Breast epithelium (tissue), 4 donors: ENCODE measurements at regions not wholly inside any gene's neighbourhood (a gene's known extent, or its start where the extent isn't known, plus 50 kb on each side); places are given as distances from the start of the nearest gene placed in this dataset.

Source experiments
- DNase-seq, 2 donors: peaks; one replicate each; pipeline ENCODE4 v3.0.0-alpha.2; 2019; ENCODE audit warnings: low spot score in 2 of 2
- H3K27ac ChIP-seq, 2 donors: fragments of 200-600 bp; sonication (generic) in 1 of 2; one replicate each; pipeline ENCODE4 v1.5.1; 2016 to 2019; ENCODE audit warnings: mild to moderate bottlenecking in 1 of 2
- H3K27me3 ChIP-seq, 2 donors: fragments of 200-600 bp; sonication (generic) in 1 of 2; one replicate each; pipeline versions ENCODE4 v1.5.1 to v1.6.0; 2017 to 2019; ENCODE audit warnings: control low read depth in 1 of 2, mild to moderate bottlenecking in 1 of 2
- H3K36me3 ChIP-seq: fragments of 200-600 bp; one replicate; pipeline ENCODE4 v1.5.1; 2019
- H3K4me1 ChIP-seq, 2 donors: fragments of 200-600 bp; sonication (generic); one replicate each; pipeline ENCODE4 v1.5.1; 2016 to 2019; ENCODE audit warnings: control low read depth in 1 of 2
- H3K4me3 ChIP-seq, 3 donors: fragments of 200-600 bp; sonication (generic); 1 replicate in 2 of 3; 2 replicates in 1 of 3; pipeline ENCODE4 v1.5.1; 2016 to 2019; ENCODE audit warnings: mild to moderate bottlenecking in 3 of 3, moderate library complexity in 2 of 3
- H3K9me3 ChIP-seq, 2 donors: fragments of 200-600 bp; sonication (generic) in 1 of 2; one replicate each; pipeline ENCODE4 v1.5.1; 2016 to 2019; ENCODE audit warnings: control low read depth in 1 of 2
- CTCF ChIP-seq, 3 donors: fragments of 450-650 bp; IDR thresholded peaks; one replicate each; pipeline ENCODE4 v1.5.1; 2016 to 2017; ENCODE audit warnings: antibody characterized with exemption in 3 of 3, mild to moderate bottlenecking in 3 of 3, moderate library complexity in 3 of 3
- POLR2A ChIP-seq: fragments of 450-650 bp; IDR thresholded peaks from one replicate; pipeline ENCODE4 v1.6.1; 2016; ENCODE audit warnings: antibody characterized with exemption, mild to moderate bottlenecking, moderate library complexity
- POLR2AphosphoS5 ChIP-seq, 3 donors: sonication (generic); formaldehyde crosslinking; IDR thresholded peaks; one replicate each; pipeline ENCODE4 v1.6.1; 2017; ENCODE audit warnings: antibody characterized with exemption in 3 of 3
- intact Hi-C: fragments of 100-400 bp; cut with DNase I; formaldehyde crosslinking; loops from one replicate; pipeline ENCODE4 v1.15.1; 2023; ENCODE audit warnings: low total_unique reads

- no peak for DNase-seq
- no peak overlapping the region for H3K4me3 ChIP-seq
- no peaks in the 10 kb centered on the region for H3K36me3 ChIP-seq
- intact Hi-C loops = no loop called here
- no peaks in the 10 kb centered on the region for H3K4me1 ChIP-seq
- no peak for TF ChIP-seq POLR2AphosphoS5 (IDR thresholded peaks at IDR 0.05)
- TF ChIP-seq CTCF (IDR thresholded peaks at IDR 0.05) = no peak
- no peaks in the 10 kb centered on the region for H3K27me3 ChIP-seq
- no peak overlapping the region for H3K27ac ChIP-seq
- H3K9me3 ChIP-seq = no peaks in the 10 kb centered on the region
Measured at GRCh38 chr18:43380104-43380672, 102.9 kb upstream of the SYT4 start.

- Histone ChIP-seq H3K36me3 (no peaks in the 10 kb centered on the region), H3K4me1 (no peaks in the 10 kb centered on the region), H3K27me3 (no peaks in the 10 kb centered on the region), H3K27ac (no peak overlapping the region), H3K4me3 (no peak overlapping the region), H3K9me3 (no peaks in the 10 kb centered on the region)
- DNase-seq = no peak
- TF ChIP-seq POLR2AphosphoS5 (IDR thresholded peaks at IDR 0.05) (no peak), POLR2A (no peak)
- intact Hi-C loops = no loop called here
Measured at GRCh38 chr18:43382641-43383403, 105.5 kb upstream of the SYT4 start.

GRCh38 chr18:43389163-43389562 is 111.9 kb upstream of the SYT4 start:
- no peak for TF ChIP-seq POLR2AphosphoS5 (IDR thresholded peaks at IDR 0.05)
- no peak for TF ChIP-seq CTCF (IDR thresholded peaks at IDR 0.05)
- TF ChIP-seq POLR2A = no peak
- Histone ChIP-seq H3K9me3 (no peaks in the 10 kb centered on the region), H3K36me3 (no peaks in the 10 kb centered on the region), H3K27me3 (no peaks in the 10 kb centered on the region), H3K27ac (no peak overlapping the region), H3K4me1 (no peaks in the 10 kb centered on the region), H3K4me3 (no peak overlapping the region)
- DNase-seq = no peak
- intact Hi-C loops = no loop called here

- H3K27ac ChIP-seq = no peak overlapping the region
- no peaks in the 10 kb centered on the region for H3K4me1 ChIP-seq
- TF ChIP-seq POLR2A (no peak), CTCF (IDR thresholded peaks at IDR 0.05) (no peak), POLR2AphosphoS5 (IDR thresholded peaks at IDR 0.05) (no peak)
- no peaks in the 10 kb centered on the region for H3K27me3 ChIP-seq
- no peaks in the 10 kb centered on the region for H3K9me3 ChIP-seq
- H3K36me3 ChIP-seq = no peaks in the 10 kb centered on the region
- H3K4me3 ChIP-seq = no peak overlapping the region
- intact Hi-C loops = no loop called here
- no peak for DNase-seq
Measured at GRCh38 chr18:43392168-43392567, 114.9 kb upstream of the SYT4 start.

- TF ChIP-seq POLR2A (no peak), POLR2AphosphoS5 (IDR thresholded peaks at IDR 0.05) (no peak), CTCF (IDR thresholded peaks at IDR 0.05) (no peak)
- Histone ChIP-seq H3K4me3 (no peak overlapping the region), H3K27ac (no peak overlapping the region), H3K4me1 (no peaks in the 10 kb centered on the region), H3K27me3 (no peaks in the 10 kb centered on the region), H3K36me3 (no peaks in the 10 kb centered on the region), H3K9me3 (no peaks in the 10 kb centered on the region)
- no peak for DNase-seq
- intact Hi-C loops = no loop called here
Measured at GRCh38 chr18:43393174-43393573, 115.9 kb upstream of the SYT4 start.
